ENCODE measurements at regions not wholly inside any gene's neighbourhood (a gene's known extent, or its start where the extent isn't known, plus 50 kb on each side); places are given as distances from the start of the nearest gene placed in this dataset.
"Not testable (repeated sequence)": the region's sequence is repeated elsewhere in the genome, so short reads cannot be mapped to it uniquely, and the experiment has no call there.

GRCh38 chr1:191520345-191520744 lies 637.9 kb upstream of the RGS18 start:
- TF ChIP-seq, protein P1, sequence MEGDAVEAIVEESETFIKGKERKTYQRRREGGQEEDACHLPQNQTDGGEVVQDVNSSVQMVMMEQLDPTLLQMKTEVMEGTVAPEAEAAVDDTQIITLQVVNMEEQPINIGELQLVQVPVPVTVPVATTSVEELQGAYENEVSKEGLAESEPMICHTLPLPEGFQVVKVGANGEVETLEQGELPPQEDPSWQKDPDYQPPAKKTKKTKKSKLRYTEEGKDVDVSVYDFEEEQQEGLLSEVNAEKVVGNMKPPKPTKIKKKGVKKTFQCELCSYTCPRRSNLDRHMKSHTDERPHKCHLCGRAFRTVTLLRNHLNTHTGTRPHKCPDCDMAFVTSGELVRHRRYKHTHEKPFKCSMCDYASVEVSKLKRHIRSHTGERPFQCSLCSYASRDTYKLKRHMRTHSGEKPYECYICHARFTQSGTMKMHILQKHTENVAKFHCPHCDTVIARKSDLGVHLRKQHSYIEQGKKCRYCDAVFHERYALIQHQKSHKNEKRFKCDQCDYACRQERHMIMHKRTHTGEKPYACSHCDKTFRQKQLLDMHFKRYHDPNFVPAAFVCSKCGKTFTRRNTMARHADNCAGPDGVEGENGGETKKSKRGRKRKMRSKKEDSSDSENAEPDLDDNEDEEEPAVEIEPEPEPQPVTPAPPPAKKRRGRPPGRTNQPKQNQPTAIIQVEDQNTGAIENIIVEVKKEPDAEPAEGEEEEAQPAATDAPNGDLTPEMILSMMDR (IDR thresholded peaks at IDR 0.05; ENCODE audit: low read depth, low read length), result no peak
- TF ChIP-seq EZH2phosphoT487 (IDR thresholded peaks at IDR 0.05; ENCODE audit: low read depth), result no peak
- no peaks in the 10 kb centered on the region for H4K20me1 ChIP-seq (ENCODE audit: insufficient read depth, low read length)
- no peaks in the 10 kb centered on the region for H3K9me3 ChIP-seq (ENCODE audit: insufficient read depth, low read length)
- H3K27ac ChIP-seq (ENCODE audit: low read length), result no peak overlapping the region
- no peak overlapping the region for H3K4me3 ChIP-seq (ENCODE audit: low read length)
- H3K4me2 ChIP-seq (ENCODE audit: low read length), result no peak overlapping the region
- no peaks in the 10 kb centered on the region for H3K27me3 ChIP-seq (ENCODE audit: low read depth, low read length)
- H3K4me1 ChIP-seq (ENCODE audit: low read length), result no peaks in the 10 kb centered on the region
- H3K79me2 ChIP-seq (ENCODE audit: low read length), result no peaks in the 10 kb centered on the region
- no peaks in the 10 kb centered on the region for H3K36me3 ChIP-seq (replicated peaks; ENCODE audit: low read depth, low read length)
- no peak overlapping the region for H3K9ac ChIP-seq (ENCODE audit: low read length)
- H2AFZ ChIP-seq (ENCODE audit: low read depth, low read length), result no peak overlapping the region

GRCh38 chr1:191525944-191526343 lies 632.3 kb upstream of the RGS18 start:
- H4K20me1 ChIP-seq (ENCODE audit: insufficient read depth, low read length); H2AFZ ChIP-seq (ENCODE audit: low read depth, low read length); H3K27me3 ChIP-seq (ENCODE audit: low read depth, low read length); H3K4me3 ChIP-seq (ENCODE audit: low read length); H3K36me3 ChIP-seq (replicated peaks; ENCODE audit: low read depth, low read length); H3K9me3 ChIP-seq (ENCODE audit: insufficient read depth, low read length); H3K79me2 ChIP-seq (ENCODE audit: low read length); H3K27ac ChIP-seq (ENCODE audit: low read length); H3K9ac ChIP-seq (ENCODE audit: low read length); H3K4me2 ChIP-seq (ENCODE audit: low read length): not testable (repeated sequence)
- peaks cover 16% of the 10 kb centered on the region for H3K4me1 ChIP-seq (ENCODE audit: low read length)

DNA sequence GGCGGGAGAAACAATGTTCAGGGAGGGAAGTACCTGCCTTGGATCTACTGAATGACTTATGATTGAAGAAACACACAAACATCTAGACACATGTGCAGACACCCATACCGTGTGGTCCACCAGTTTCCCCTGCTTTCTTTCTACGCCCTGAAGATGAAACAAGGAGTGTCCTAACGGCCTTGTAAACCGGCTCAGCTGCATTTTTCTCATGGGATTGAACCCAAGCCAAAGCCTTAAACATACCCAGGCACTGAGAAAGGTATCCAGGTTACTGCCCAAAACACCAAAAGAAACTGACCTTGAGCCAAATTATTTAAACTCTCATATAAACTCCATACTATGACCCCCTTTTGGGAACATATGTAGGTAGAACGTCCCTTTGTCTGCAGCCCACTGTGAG lies 630.0 kb upstream of the RGS18 start:
- H3K79me2 ChIP-seq (ENCODE audit: low read length), result no peaks in the 10 kb centered on the region
- no peaks in the 10 kb centered on the region for H3K27me3 ChIP-seq (ENCODE audit: low read depth, low read length)
- no peak overlapping the region for H3K4me2 ChIP-seq (ENCODE audit: low read length)
- no peaks in the 10 kb centered on the region for H3K9me3 ChIP-seq (ENCODE audit: insufficient read depth, low read length)
- no peak for TF ChIP-seq EZH2phosphoT487 (IDR thresholded peaks at IDR 0.05; ENCODE audit: low read depth)
- TF ChIP-seq, protein P1 (IDR thresholded peaks at IDR 0.05; ENCODE audit: low read depth, low read length), result no peak
- H2AFZ ChIP-seq (ENCODE audit: low read depth, low read length), result no peak overlapping the region
- no peak overlapping the region for H3K4me3 ChIP-seq (ENCODE audit: low read length)
- H3K36me3 ChIP-seq (replicated peaks; ENCODE audit: low read depth, low read length), result peaks cover 9% of the 10 kb centered on the region
- no peaks in the 10 kb centered on the region for H4K20me1 ChIP-seq (ENCODE audit: insufficient read depth, low read length)
- no peak overlapping the region for H3K9ac ChIP-seq (ENCODE audit: low read length)
- H3K27ac ChIP-seq (ENCODE audit: low read length), result no peak overlapping the region
- peaks cover 21% of the 10 kb centered on the region for H3K4me1 ChIP-seq (ENCODE audit: low read length)

- no peaks in the 10 kb centered on the region for H4K20me1 ChIP-seq (ENCODE audit: insufficient read depth, low read length)
- H3K79me2 ChIP-seq (ENCODE audit: low read length), result no peaks in the 10 kb centered on the region
- H3K27me3 ChIP-seq (ENCODE audit: low read depth, low read length), result no peaks in the 10 kb centered on the region
- peaks cover 9% of the 10 kb centered on the region for H3K36me3 ChIP-seq (replicated peaks; ENCODE audit: low read depth, low read length)
- H3K4me2 ChIP-seq (ENCODE audit: low read length), result peak overlapping the region; percentile 67
- H3K9me3 ChIP-seq (ENCODE audit: insufficient read depth, low read length), result no peaks in the 10 kb centered on the region
- H3K9ac ChIP-seq (ENCODE audit: low read length), result no peak overlapping the region
- H2AFZ ChIP-seq (ENCODE audit: low read depth, low read length), result no peak overlapping the region
- H3K27ac ChIP-seq (ENCODE audit: low read length), result peak overlapping the region; percentile 70
- peaks cover 21% of the 10 kb centered on the region for H3K4me1 ChIP-seq (ENCODE audit: low read length)
- TF ChIP-seq, protein P1 (IDR thresholded peaks at IDR 0.05; ENCODE audit: low read depth, low read length), result no peak
- no peak for TF ChIP-seq EZH2phosphoT487 (IDR thresholded peaks at IDR 0.05; ENCODE audit: low read depth)
- H3K4me3 ChIP-seq (ENCODE audit: low read length), result no peak overlapping the region
Observed at GRCh38 chr1:191530928-191531327, 627.3 kb upstream of the RGS18 start.

- Histone ChIP-seq H3K4me2 (ENCODE audit: low read length) (no peak overlapping the region), H3K4me3 (ENCODE audit: low read length) (no peak overlapping the region), H3K36me3 (replicated peaks; ENCODE audit: low read depth, low read length) (peaks cover 16% of the 10 kb centered on the region), H4K20me1 (ENCODE audit: insufficient read depth, low read length) (no peaks in the 10 kb centered on the region), H3K79me2 (ENCODE audit: low read length) (no peaks in the 10 kb centered on the region), H3K9ac (ENCODE audit: low read length) (no peak overlapping the region), H3K27ac (ENCODE audit: low read length) (no peak overlapping the region), H3K9me3 (ENCODE audit: insufficient read depth, low read length) (peaks cover 17% of the 10 kb centered on the region; the same call in 1 of the 2 replicates), H2AFZ (ENCODE audit: low read depth, low read length) (no peak overlapping the region), H3K27me3 (ENCODE audit: low read depth, low read length) (no peaks in the 10 kb centered on the region), H3K4me1 (ENCODE audit: low read length) (peaks cover 21% of the 10 kb centered on the region)
- no peak for TF ChIP-seq EZH2phosphoT487 (IDR thresholded peaks at IDR 0.05; ENCODE audit: low read depth)
- TF ChIP-seq, protein P1 (IDR thresholded peaks at IDR 0.05; ENCODE audit: low read depth, low read length), result no peak
Observed at GRCh38 chr1:191533254-191533653, 625.0 kb upstream of the RGS18 start.
